WI38 (cell line): ENCODE measurements at regions not wholly inside any gene's neighbourhood (a gene's known extent, or its start where the extent isn't known, plus 50 kb on each side); places are given as distances from the start of the nearest gene placed in this dataset.

Source experiments
- H3K4me3 ChIP-seq: 2 replicates; pipeline ENCODE4 v1.5.1; 2011; ENCODE audit warnings: low read depth, mild to moderate bottlenecking, control low read depth, low read length
- TF ChIP-seq, protein P1 (sequence below): IDR thresholded peaks from 2 replicates; pipeline ENCODE4 v1.5.1; 2012; ENCODE audit warnings: low read depth, mild to moderate bottlenecking, control low read depth, low read length

DNA sequence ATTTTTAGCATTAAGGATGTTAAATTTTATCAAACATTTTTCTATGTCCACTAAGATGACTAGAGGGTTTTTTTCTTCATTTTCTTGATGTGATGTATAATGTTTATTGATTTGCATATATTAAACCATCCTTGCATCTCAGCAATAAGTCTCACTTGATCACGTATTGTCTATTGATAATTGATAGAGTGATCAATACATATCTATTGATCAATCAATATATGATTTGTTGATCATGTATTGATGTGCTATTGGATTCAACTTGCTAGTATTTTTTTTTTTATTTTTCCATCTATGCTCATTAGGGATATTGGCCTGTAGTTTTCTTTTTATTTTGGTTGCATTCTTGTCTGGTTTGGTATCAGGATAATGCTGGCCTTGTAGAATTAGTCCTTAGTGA, 2202.0 kb downstream of the PCDH9 start:
- TF ChIP-seq, protein P1, sequence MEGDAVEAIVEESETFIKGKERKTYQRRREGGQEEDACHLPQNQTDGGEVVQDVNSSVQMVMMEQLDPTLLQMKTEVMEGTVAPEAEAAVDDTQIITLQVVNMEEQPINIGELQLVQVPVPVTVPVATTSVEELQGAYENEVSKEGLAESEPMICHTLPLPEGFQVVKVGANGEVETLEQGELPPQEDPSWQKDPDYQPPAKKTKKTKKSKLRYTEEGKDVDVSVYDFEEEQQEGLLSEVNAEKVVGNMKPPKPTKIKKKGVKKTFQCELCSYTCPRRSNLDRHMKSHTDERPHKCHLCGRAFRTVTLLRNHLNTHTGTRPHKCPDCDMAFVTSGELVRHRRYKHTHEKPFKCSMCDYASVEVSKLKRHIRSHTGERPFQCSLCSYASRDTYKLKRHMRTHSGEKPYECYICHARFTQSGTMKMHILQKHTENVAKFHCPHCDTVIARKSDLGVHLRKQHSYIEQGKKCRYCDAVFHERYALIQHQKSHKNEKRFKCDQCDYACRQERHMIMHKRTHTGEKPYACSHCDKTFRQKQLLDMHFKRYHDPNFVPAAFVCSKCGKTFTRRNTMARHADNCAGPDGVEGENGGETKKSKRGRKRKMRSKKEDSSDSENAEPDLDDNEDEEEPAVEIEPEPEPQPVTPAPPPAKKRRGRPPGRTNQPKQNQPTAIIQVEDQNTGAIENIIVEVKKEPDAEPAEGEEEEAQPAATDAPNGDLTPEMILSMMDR, result no peak
- H3K4me3 ChIP-seq, result no peak overlapping the region

- no peak overlapping the region for H3K4me3 ChIP-seq
- TF ChIP-seq, protein P1, result no peak
These were observed 2203.6 kb downstream of the PCDH9 start for GRCh38 chr13:65026505-65026904.

GRCh38 chr13:65011378-65011777, 2218.8 kb downstream of the PCDH9 start:
- H3K4me3 ChIP-seq, result no peak overlapping the region
- TF ChIP-seq, protein P1, result no peak

- TF ChIP-seq, protein P1, result no peak
- H3K4me3 ChIP-seq, result no peak overlapping the region
These were observed 2232.7 kb downstream of the PCDH9 start for GRCh38 chr13:64997438-64997837.

- H3K4me3 ChIP-seq, result peak overlapping the region; percentile 39
- TF ChIP-seq, protein P1, result no peak
These were observed 2236.5 kb downstream of the PCDH9 start for GRCh38 chr13:64993514-64994164.

- TF ChIP-seq, protein P1, result no peak
These were observed 2237.8 kb downstream of the PCDH9 start for GRCh38 chr13:64992314-64992713.

GRCh38 chr13:64985075-64985474, 2245.1 kb downstream of the PCDH9 start:
- no peak overlapping the region for H3K4me3 ChIP-seq

More at GRCh38 chr13:64992314-64992713, 2237.8 kb downstream of the PCDH9 start:
- H3K4me3 ChIP-seq, result no peak overlapping the region

More at GRCh38 chr13:64985075-64985474, 2245.1 kb downstream of the PCDH9 start:
- TF ChIP-seq, protein P1, result no peak
